ENCODE measurements at regions not wholly inside any gene's neighbourhood (a gene's known extent, or its start where the extent isn't known, plus 50 kb on each side); places are given as distances from the start of the nearest gene placed in this dataset.

DNA sequence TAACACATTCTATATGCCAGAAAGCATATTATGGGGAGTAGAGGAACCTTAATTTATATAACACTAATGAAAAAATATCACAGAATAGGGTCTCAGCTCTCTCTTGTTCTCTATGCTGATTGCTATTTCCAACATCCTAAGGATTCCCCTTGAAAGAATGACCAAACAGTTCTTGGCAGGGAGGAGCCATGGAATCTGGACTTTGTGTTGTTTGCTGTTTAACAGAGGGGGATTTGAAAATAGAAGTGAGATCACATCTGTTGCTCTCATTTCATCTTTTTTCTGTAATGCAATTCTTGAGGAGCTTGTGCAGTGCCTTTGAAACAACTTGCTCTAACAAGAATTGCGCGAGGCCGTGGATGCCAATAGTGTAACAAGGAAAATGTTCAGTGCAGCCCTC lies 755.3 kb downstream of the TLE1 start:
- Histone ChIP-seq H3K27me3 (no peaks in the 10 kb centered on the region), H3K36me3 (no peaks in the 10 kb centered on the region), H3K4me1 (no peaks in the 10 kb centered on the region), H3K27ac (no peak overlapping the region), H3K4me3 (no peak overlapping the region), H3K9me3 (no peaks in the 10 kb centered on the region)
- ATAC-seq (no peak), DNase-seq (no peak)
- TF ChIP-seq, protein P1, sequence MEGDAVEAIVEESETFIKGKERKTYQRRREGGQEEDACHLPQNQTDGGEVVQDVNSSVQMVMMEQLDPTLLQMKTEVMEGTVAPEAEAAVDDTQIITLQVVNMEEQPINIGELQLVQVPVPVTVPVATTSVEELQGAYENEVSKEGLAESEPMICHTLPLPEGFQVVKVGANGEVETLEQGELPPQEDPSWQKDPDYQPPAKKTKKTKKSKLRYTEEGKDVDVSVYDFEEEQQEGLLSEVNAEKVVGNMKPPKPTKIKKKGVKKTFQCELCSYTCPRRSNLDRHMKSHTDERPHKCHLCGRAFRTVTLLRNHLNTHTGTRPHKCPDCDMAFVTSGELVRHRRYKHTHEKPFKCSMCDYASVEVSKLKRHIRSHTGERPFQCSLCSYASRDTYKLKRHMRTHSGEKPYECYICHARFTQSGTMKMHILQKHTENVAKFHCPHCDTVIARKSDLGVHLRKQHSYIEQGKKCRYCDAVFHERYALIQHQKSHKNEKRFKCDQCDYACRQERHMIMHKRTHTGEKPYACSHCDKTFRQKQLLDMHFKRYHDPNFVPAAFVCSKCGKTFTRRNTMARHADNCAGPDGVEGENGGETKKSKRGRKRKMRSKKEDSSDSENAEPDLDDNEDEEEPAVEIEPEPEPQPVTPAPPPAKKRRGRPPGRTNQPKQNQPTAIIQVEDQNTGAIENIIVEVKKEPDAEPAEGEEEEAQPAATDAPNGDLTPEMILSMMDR (IDR thresholded peaks at IDR 0.05), result no peak
- intact Hi-C loops (cut with DNase I), result no loop called here

DNA sequence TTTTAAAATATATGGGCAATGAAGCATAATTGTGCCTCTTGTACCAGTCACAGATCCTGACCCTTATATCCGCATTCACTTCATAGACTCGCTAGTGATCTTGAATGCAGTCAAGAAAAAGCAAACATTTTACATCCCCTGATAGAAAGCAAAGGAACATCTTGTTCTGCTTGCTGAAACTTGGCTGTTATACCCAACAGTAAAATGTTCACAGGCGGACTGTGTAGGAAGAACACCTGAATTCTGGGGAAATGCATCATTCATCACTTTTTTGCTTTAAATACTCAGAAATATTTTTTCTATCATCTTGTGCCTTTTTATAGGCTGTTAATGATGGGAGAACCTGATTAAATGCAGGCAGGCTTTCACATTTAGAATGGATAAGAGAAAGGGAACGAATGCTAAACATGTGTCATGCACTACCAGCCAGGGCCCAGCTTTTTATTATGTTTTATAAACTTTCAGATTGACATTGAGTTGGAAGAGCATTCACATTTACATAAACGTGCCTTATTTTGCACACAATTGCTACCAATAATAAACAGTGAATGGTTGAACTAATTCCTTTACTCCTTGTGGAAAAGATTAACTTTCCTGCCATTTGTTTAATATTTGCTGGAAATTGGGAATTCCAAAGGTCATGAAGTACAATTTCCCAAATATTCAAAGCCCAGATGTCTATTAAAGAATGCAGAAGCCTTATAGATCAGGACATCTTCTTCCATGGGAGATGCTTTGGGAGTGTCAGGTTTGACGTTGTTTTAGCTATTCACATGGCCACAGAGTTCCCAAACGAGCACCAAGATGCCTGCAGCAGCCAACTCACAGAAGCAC lies 756.2 kb downstream of the TLE1 start:
- ATAC-seq, result no peak

DNA sequence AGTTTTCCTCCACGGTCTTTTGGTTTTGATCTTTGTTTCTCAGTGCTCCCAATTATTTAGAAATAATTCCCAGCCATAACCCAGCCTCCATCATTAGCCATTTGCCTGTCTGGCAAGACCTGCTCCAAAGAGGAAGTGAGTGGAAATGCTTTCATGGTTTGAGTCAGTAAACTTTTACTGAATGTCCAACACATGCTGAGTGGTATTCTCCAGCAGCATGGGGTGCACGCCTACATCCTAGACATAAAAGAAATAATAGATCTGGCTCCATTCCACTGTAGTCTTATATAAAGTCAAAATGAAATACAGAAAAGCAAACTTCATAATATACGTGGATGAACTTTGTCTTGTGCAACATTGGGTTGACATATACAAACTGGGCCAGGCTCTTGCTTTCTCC lies 757.2 kb downstream of the TLE1 start:
- no peak for DNase-seq
- no peak for ATAC-seq
- Histone ChIP-seq H3K27ac (no peak overlapping the region), H3K4me1 (no peaks in the 10 kb centered on the region), H3K9me3 (peaks cover 0 to 9% of the 10 kb centered on the region in 2 donors), H3K27me3 (no peaks in the 10 kb centered on the region), H3K36me3 (no peaks in the 10 kb centered on the region), H3K4me3 (no peak overlapping the region)
- intact Hi-C loops (cut with DNase I), result no loop called here
- TF ChIP-seq, protein P1 (IDR thresholded peaks at IDR 0.05), result no peak

More for the DNA sequence above, 756.2 kb downstream of the TLE1 start:
- Histone ChIP-seq H3K27me3 (no peaks in the 10 kb centered on the region), H3K4me1 (no peaks in the 10 kb centered on the region), H3K4me3 (no peak overlapping the region), H3K9me3 (peaks cover 0 to 1% of the 10 kb centered on the region in 2 donors), H3K36me3 (no peaks in the 10 kb centered on the region), H3K27ac (no peak overlapping the region)
- intact Hi-C loops (cut with DNase I), result no loop called here
- TF ChIP-seq, protein P1 (IDR thresholded peaks at IDR 0.05), result no peak
- no peak for DNase-seq

DNA sequence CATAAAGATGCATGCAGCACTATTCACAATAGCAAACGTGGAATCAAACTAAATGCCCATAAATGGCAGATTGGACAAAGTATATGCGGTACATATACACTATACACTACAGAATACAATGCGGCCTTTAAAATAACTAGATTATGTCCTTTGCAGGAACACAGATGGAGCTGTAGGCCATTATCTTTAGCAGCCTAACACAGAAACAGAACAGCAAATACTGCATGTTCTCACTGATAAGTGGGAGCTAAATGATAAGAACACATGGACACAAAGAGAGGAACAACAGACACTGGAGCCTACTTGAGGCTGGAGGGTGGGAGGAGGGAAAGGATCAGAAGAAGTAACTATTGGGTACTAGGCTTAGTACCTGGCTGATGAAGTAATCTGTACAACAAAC lies 758.2 kb downstream of the TLE1 start:
- H3K4me1 ChIP-seq, result no peaks in the 10 kb centered on the region
- no peaks in the 10 kb centered on the region for H3K27me3 ChIP-seq
- no peak overlapping the region for H3K4me3 ChIP-seq
- ATAC-seq, result no peak
- TF ChIP-seq, protein P1 (IDR thresholded peaks at IDR 0.05), result no peak
- no peaks in the 10 kb centered on the region for H3K36me3 ChIP-seq
- DNase-seq, result no peak
- intact Hi-C loops (cut with DNase I), result no loop called here
- peaks cover 0 to 11% of the 10 kb centered on the region in 2 donors for H3K9me3 ChIP-seq
- no peak overlapping the region for H3K27ac ChIP-seq

DNA sequence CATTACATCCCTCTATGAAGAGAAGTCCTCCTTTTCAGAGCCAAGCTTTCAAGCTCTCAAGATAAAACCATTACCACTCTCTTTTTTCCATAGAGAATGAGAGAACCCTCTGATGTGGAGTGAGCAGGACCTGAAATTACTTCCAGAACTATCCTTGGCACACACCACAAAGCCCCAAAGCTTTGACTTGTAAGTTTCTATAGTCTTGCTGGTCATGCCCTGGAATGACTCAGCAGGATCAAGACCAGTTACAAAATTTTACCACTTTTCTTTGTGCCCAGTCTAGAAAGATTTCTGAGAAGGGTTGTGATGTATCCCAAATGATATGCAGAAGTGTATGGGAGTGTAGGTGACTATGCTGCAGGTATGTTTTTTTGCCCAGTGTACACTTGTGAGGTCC lies 760.6 kb downstream of the TLE1 start:
- intact Hi-C loops (cut with DNase I), result no loop called here
- Histone ChIP-seq H3K4me3 (no peak overlapping the region), H3K4me1 (no peaks in the 10 kb centered on the region), H3K36me3 (no peaks in the 10 kb centered on the region), H3K27me3 (no peaks in the 10 kb centered on the region), H3K9me3 (peaks cover 0 to 13% of the 10 kb centered on the region in 2 donors), H3K27ac (no peak overlapping the region)
- TF ChIP-seq, protein P1 (IDR thresholded peaks at IDR 0.05), result no peak
- no peak for ATAC-seq
- DNase-seq, result no peak

Measured in left lung (tissue), 4 donors.